Esophagus muscularis mucosa (tissue), 4 donors: ENCODE measurements at regions not wholly inside any gene's neighbourhood (a gene's known extent, or its start where the extent isn't known, plus 50 kb on each side); places are given as distances from the start of the nearest gene placed in this dataset.

ENCODE experiments used
- DNase-seq: peaks from one replicate; pipeline ENCODE4 v3.0.0-alpha.2; 2017; ENCODE audit errors: extremely low spot score
- H3K27ac ChIP-seq, 4 donors: fragments of 200-600 bp; sonication (generic); replicated peaks in 1 of 4; 1 replicate in 3 of 4; 2 replicates in 1 of 4; pipeline ENCODE4 v1.5.1; 2016 to 2019; ENCODE audit warnings: mild to moderate bottlenecking in 1 of 4
- H3K27me3 ChIP-seq, 4 donors: fragments of 200-600 bp; sonication (generic); one replicate each; pipeline versions ENCODE4 v1.5.1 to v1.6.0; 2016 to 2019
- H3K36me3 ChIP-seq, 4 donors: fragments of 200-600 bp; sonication (generic); one replicate each; pipeline ENCODE4 v1.5.1; 2016 to 2019
- H3K4me1 ChIP-seq, 4 donors: fragments of 200-600 bp; sonication (generic); one replicate each; pipeline ENCODE4 v1.5.1; 2016 to 2019
- H3K4me3 ChIP-seq, 4 donors: fragments of 200-600 bp; sonication (generic); 1 replicate in 2 of 4; 2 replicates in 2 of 4; pipeline ENCODE4 v1.5.1; 2016 to 2019; ENCODE audit warnings: mild to moderate bottlenecking in 4 of 4, moderate library complexity in 1 of 4
- H3K9me3 ChIP-seq, 4 donors: fragments of 200-600 bp; sonication (generic); 1 replicate in 3 of 4; 2 replicates in 1 of 4; pipeline ENCODE4 v1.5.1; 2016 to 2019
- CTCF ChIP-seq, 3 experiments: fragments of 200-600 bp in 2 of 3; fragments of 450-650 bp in 1 of 3; sonication (generic) in 2 of 3; IDR thresholded peaks; one replicate each; pipeline ENCODE4 v1.5.1; 2017 to 2019; ENCODE audit warnings: antibody characterized with exemption in 3 of 3, mild to moderate bottlenecking in 2 of 3, moderate library complexity in 1 of 3
- EP300 ChIP-seq: sonication (generic); formaldehyde crosslinking; IDR thresholded peaks from one replicate; pipeline ENCODE4 v1.6.1; 2017; ENCODE audit warnings: antibody characterized with exemption
- POLR2A ChIP-seq: fragments of 450-650 bp; IDR thresholded peaks from one replicate; pipeline ENCODE4 v1.6.1; 2017; ENCODE audit warnings: antibody characterized with exemption, moderate library complexity, mild to moderate bottlenecking, low read depth
- POLR2AphosphoS5 ChIP-seq, 2 donors: sonication (generic); formaldehyde crosslinking; IDR thresholded peaks; one replicate each; pipeline ENCODE4 v1.6.1; 2017; ENCODE audit warnings: antibody characterized with exemption in 2 of 2
- WGBS: methylation state at CpG from one replicate; pipeline ENCODE4 v1.1.5; 2018; 5-methylcytosine and 5-hydroxymethylcytosine counted together
- intact Hi-C: fragments of 100-400 bp; cut with DNase I; formaldehyde crosslinking; loops from one replicate; pipeline ENCODE4 v1.15.1; 2023

- intact Hi-C loops = no loop called here
- H3K36me3 ChIP-seq = no peaks in the 10 kb centered on the region
- DNase-seq = no peak
- TF ChIP-seq POLR2A = no peak
- no peak for TF ChIP-seq POLR2AphosphoS5 (IDR thresholded peaks at IDR 0.05)
- TF ChIP-seq CTCF (IDR thresholded peaks at IDR 0.05) = no peak
- TF ChIP-seq EP300 = no peak
- peaks cover 0 to 13% (median 0%) of the 10 kb centered on the region in 4 donors for H3K27me3 ChIP-seq
- H3K4me3 ChIP-seq = no peak overlapping the region
- peaks cover 8 to 15% (median 11%) of the 10 kb centered on the region in 4 donors for H3K4me1 ChIP-seq
- H3K9me3 ChIP-seq = no peaks in the 10 kb centered on the region
- no peak overlapping the region for H3K27ac ChIP-seq
- 83% methylated on average over 2 of the region's 2 CpGs for WGBS
Observed at GRCh38 chr11:19506816-19507486, 205.7 kb upstream of the NAV2 start.

GRCh38 chr11:19502691-19503253 is 209.9 kb upstream of the NAV2 start:
- Histone ChIP-seq H3K9me3 (no peaks in the 10 kb centered on the region), H3K27ac (no peak overlapping the region), H3K27me3 (peaks cover 0 to 5% (median 0%) of the 10 kb centered on the region in 4 donors), H3K4me1 (peaks cover 0 to 9% (median 0%) of the 10 kb centered on the region in 4 donors), H3K36me3 (no peaks in the 10 kb centered on the region), H3K4me3 (no peak overlapping the region)
- intact Hi-C loops = no loop called here
- TF ChIP-seq EP300 = no peak
- no peak for TF ChIP-seq CTCF (IDR thresholded peaks at IDR 0.05)
- no peak for TF ChIP-seq POLR2AphosphoS5 (IDR thresholded peaks at IDR 0.05)
- no peak for TF ChIP-seq POLR2A
- DNase-seq = no peak
- WGBS = 91% methylated on average over 3 of the region's 3 CpGs

GRCh38 chr11:19501631-19502030 is 211.0 kb upstream of the NAV2 start:
- peaks cover 0 to 5% (median 0%) of the 10 kb centered on the region in 4 donors for H3K27me3 ChIP-seq
- intact Hi-C loops = no loop called here
- H3K4me3 ChIP-seq = no peak overlapping the region
- H3K9me3 ChIP-seq = no peaks in the 10 kb centered on the region
- WGBS = 91% methylated on average over 7 of the region's 7 CpGs
- no peak for DNase-seq
- TF ChIP-seq CTCF (IDR thresholded peaks at IDR 0.05) = no peak
- TF ChIP-seq POLR2A = no peak
- TF ChIP-seq POLR2AphosphoS5 (IDR thresholded peaks at IDR 0.05) = no peak
- no peak for TF ChIP-seq EP300
- H3K27ac ChIP-seq = no peak overlapping the region
- no peaks in the 10 kb centered on the region for H3K36me3 ChIP-seq
- H3K4me1 ChIP-seq = peaks cover 0 to 9% (median 0%) of the 10 kb centered on the region in 4 donors

GRCh38 chr11:19499999-19500398 is 212.6 kb upstream of the NAV2 start:
- Histone ChIP-seq H3K27ac (no peak overlapping the region), H3K27me3 (no peaks in the 10 kb centered on the region), H3K4me3 (no peak overlapping the region), H3K4me1 (peaks cover 0 to 9% (median 0%) of the 10 kb centered on the region in 4 donors), H3K9me3 (no peaks in the 10 kb centered on the region), H3K36me3 (no peaks in the 10 kb centered on the region)
- 81% methylated on average over 3 of the region's 3 CpGs for WGBS
- DNase-seq = no peak
- no peak for TF ChIP-seq CTCF (IDR thresholded peaks at IDR 0.05)
- TF ChIP-seq EP300 = no peak
- no peak for TF ChIP-seq POLR2AphosphoS5 (IDR thresholded peaks at IDR 0.05)
- no peak for TF ChIP-seq POLR2A
- intact Hi-C loops = no loop called here
